Suprapubic skin (tissue), 4 donors: ENCODE measurements at regions not wholly inside any gene's neighbourhood (a gene's known extent, or its start where the extent isn't known, plus 50 kb on each side); places are given as distances from the start of the nearest gene placed in this dataset.

ENCODE experiments used
- DNase-seq, 2 donors: peaks; one replicate each; pipeline ENCODE4 v3.0.0-alpha.2; 2019; ENCODE audit warnings: low spot score in 2 of 2
- H3K27ac ChIP-seq: fragments of 200-600 bp; sonication (generic); one replicate; pipeline ENCODE4 v1.5.1; 2019
- H3K27me3 ChIP-seq: fragments of 200-600 bp; sonication (generic); one replicate; pipeline ENCODE4 v1.5.1; 2019
- H3K36me3 ChIP-seq: fragments of 200-600 bp; sonication (generic); one replicate; pipeline ENCODE4 v1.5.1; 2019
- H3K4me1 ChIP-seq: fragments of 200-600 bp; sonication (generic); one replicate; pipeline ENCODE4 v1.5.1; 2019
- H3K4me3 ChIP-seq: fragments of 200-600 bp; sonication (generic); one replicate; pipeline ENCODE4 v1.5.1; 2019; ENCODE audit warnings: mild to moderate bottlenecking
- H3K9me3 ChIP-seq: fragments of 200-600 bp; sonication (generic); one replicate; pipeline ENCODE4 v1.5.1; 2019
- CTCF ChIP-seq, 2 donors: fragments of 200-600 bp in 1 of 2; fragments of 450-650 bp in 1 of 2; sonication (generic) in 1 of 2; IDR thresholded peaks; one replicate each; pipeline ENCODE4 v1.5.1; 2016 to 2019; ENCODE audit warnings: antibody characterized with exemption in 2 of 2, mild to moderate bottlenecking in 1 of 2, moderate library complexity in 1 of 2
- EP300 ChIP-seq: sonication (generic); formaldehyde crosslinking; IDR thresholded peaks from one replicate; pipeline ENCODE4 v1.6.1; 2017; ENCODE audit warnings: antibody characterized with exemption
- POLR2A ChIP-seq, 2 donors: fragments of 450-650 bp; IDR thresholded peaks; one replicate each; pipeline ENCODE4 v1.6.1; 2017; ENCODE audit warnings: antibody characterized with exemption in 2 of 2, mild to moderate bottlenecking in 2 of 2, moderate library complexity in 2 of 2
- POLR2AphosphoS5 ChIP-seq, 3 donors: sonication (generic); formaldehyde crosslinking; IDR thresholded peaks; one replicate each; pipeline ENCODE4 v1.6.1; 2017; ENCODE audit warnings: antibody characterized with exemption in 3 of 3
- WGBS: methylation state at CpG from one replicate; pipeline ENCODE4 v1.1.5; 2018; 5-methylcytosine and 5-hydroxymethylcytosine counted together

- Histone ChIP-seq H3K4me1 (no peaks in the 10 kb centered on the region), H3K9me3 (no peaks in the 10 kb centered on the region), H3K36me3 (no peaks in the 10 kb centered on the region), H3K27me3 (no peaks in the 10 kb centered on the region), H3K4me3 (no peak overlapping the region), H3K27ac (no peak overlapping the region)
- 73% methylated on average over 3 of the region's 3 CpGs for WGBS
- DNase-seq = no peak
- TF ChIP-seq POLR2A (IDR thresholded peaks at IDR 0.05) (no peak), POLR2AphosphoS5 (IDR thresholded peaks at IDR 0.05) (no peak), EP300 (no peak), CTCF (IDR thresholded peaks at IDR 0.05) (no peak)
Measured at GRCh38 chr13:39951301-39951700, 295.8 kb downstream of the COG6 start.

GRCh38 chr13:39952249-39953233 lies 297.1 kb downstream of the COG6 start:
- Histone ChIP-seq H3K4me3 (no peak overlapping the region), H3K9me3 (no peaks in the 10 kb centered on the region), H3K27me3 (no peaks in the 10 kb centered on the region), H3K4me1 (no peaks in the 10 kb centered on the region), H3K36me3 (no peaks in the 10 kb centered on the region), H3K27ac (no peak overlapping the region)
- TF ChIP-seq EP300 (no peak), POLR2AphosphoS5 (IDR thresholded peaks at IDR 0.05) (no peak), POLR2A (IDR thresholded peaks at IDR 0.05) (no peak)
- WGBS = 43% methylated on average over 4 of the region's 4 CpGs
- no peak for DNase-seq

- TF ChIP-seq POLR2A (IDR thresholded peaks at IDR 0.05) (no peak), CTCF (IDR thresholded peaks at IDR 0.05) (no peak), POLR2AphosphoS5 (IDR thresholded peaks at IDR 0.05) (no peak), EP300 (no peak)
- DNase-seq = no peak
- no peak overlapping the region for H3K4me3 ChIP-seq
- H3K36me3 ChIP-seq = no peaks in the 10 kb centered on the region
- WGBS = 95% methylated on average over 4 of the region's 4 CpGs
- no peaks in the 10 kb centered on the region for H3K9me3 ChIP-seq
- H3K27me3 ChIP-seq = no peaks in the 10 kb centered on the region
- no peak overlapping the region for H3K27ac ChIP-seq
- H3K4me1 ChIP-seq = no peaks in the 10 kb centered on the region
Measured at GRCh38 chr13:39954476-39954875, 299.0 kb downstream of the COG6 start.

GRCh38 chr13:39955560-39955959 lies 300.1 kb downstream of the COG6 start:
- Histone ChIP-seq H3K36me3 (no peaks in the 10 kb centered on the region), H3K4me3 (no peak overlapping the region), H3K27me3 (no peaks in the 10 kb centered on the region), H3K4me1 (no peaks in the 10 kb centered on the region), H3K9me3 (no peaks in the 10 kb centered on the region), H3K27ac (no peak overlapping the region)
- TF ChIP-seq CTCF (IDR thresholded peaks at IDR 0.05) (no peak), EP300 (no peak), POLR2A (IDR thresholded peaks at IDR 0.05) (no peak), POLR2AphosphoS5 (IDR thresholded peaks at IDR 0.05) (no peak)
- no peak for DNase-seq
- 95% methylated on average over 1 of the region's 1 CpG for WGBS

- no peak for TF ChIP-seq CTCF (IDR thresholded peaks at IDR 0.05)
- no peak for TF ChIP-seq POLR2A (IDR thresholded peaks at IDR 0.05)
- no peak for TF ChIP-seq POLR2AphosphoS5 (IDR thresholded peaks at IDR 0.05)
- TF ChIP-seq EP300 = no peak
- H3K4me1 ChIP-seq = no peaks in the 10 kb centered on the region
- H3K36me3 ChIP-seq = no peaks in the 10 kb centered on the region
- no peaks in the 10 kb centered on the region for H3K27me3 ChIP-seq
- no peak for DNase-seq
- no peak overlapping the region for H3K4me3 ChIP-seq
- WGBS = 91% methylated on average over 2 of the region's 2 CpGs
- H3K9me3 ChIP-seq = no peaks in the 10 kb centered on the region
- no peak overlapping the region for H3K27ac ChIP-seq
Measured at GRCh38 chr13:39956036-39956435, 300.6 kb downstream of the COG6 start.
